ENCODE measurements at regions not wholly inside any gene's neighbourhood (a gene's known extent, or its start where the extent isn't known, plus 50 kb on each side); places are given as distances from the start of the nearest gene placed in this dataset.

- TF ChIP-seq, protein P1, sequence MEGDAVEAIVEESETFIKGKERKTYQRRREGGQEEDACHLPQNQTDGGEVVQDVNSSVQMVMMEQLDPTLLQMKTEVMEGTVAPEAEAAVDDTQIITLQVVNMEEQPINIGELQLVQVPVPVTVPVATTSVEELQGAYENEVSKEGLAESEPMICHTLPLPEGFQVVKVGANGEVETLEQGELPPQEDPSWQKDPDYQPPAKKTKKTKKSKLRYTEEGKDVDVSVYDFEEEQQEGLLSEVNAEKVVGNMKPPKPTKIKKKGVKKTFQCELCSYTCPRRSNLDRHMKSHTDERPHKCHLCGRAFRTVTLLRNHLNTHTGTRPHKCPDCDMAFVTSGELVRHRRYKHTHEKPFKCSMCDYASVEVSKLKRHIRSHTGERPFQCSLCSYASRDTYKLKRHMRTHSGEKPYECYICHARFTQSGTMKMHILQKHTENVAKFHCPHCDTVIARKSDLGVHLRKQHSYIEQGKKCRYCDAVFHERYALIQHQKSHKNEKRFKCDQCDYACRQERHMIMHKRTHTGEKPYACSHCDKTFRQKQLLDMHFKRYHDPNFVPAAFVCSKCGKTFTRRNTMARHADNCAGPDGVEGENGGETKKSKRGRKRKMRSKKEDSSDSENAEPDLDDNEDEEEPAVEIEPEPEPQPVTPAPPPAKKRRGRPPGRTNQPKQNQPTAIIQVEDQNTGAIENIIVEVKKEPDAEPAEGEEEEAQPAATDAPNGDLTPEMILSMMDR (IDR thresholded peaks at IDR 0.05; ENCODE audit: insufficient read depth, low read depth, low read length): no peak
- no peak for DNase-seq (ENCODE audit: low read depth)
- no peak overlapping the region for H3K4me3 ChIP-seq (ENCODE audit: low read depth, low read length)
Observed at GRCh38 chr14:95466506-95466905, 49.9 kb downstream of the SYNE3 start.

- TF ChIP-seq, protein P1 (IDR thresholded peaks at IDR 0.05; ENCODE audit: insufficient read depth, low read depth, low read length): no peak
- H3K4me3 ChIP-seq (ENCODE audit: low read depth, low read length): no peak overlapping the region
- no peak for DNase-seq (ENCODE audit: low read depth)
Observed at GRCh38 chr14:95465936-95466335, 50.5 kb downstream of the SYNE3 start.

- no peak for DNase-seq (ENCODE audit: low read depth)
- TF ChIP-seq, protein P1 (IDR thresholded peaks at IDR 0.05; ENCODE audit: insufficient read depth, low read depth, low read length): no peak
- H3K4me3 ChIP-seq (ENCODE audit: low read depth, low read length): no peak overlapping the region
Observed at GRCh38 chr14:95465358-95465757, 51.1 kb downstream of the SYNE3 start.

- no peak for DNase-seq (ENCODE audit: low read depth)
- H3K4me3 ChIP-seq (ENCODE audit: low read depth, low read length): no peak overlapping the region
- TF ChIP-seq, protein P1 (IDR thresholded peaks at IDR 0.05; ENCODE audit: insufficient read depth, low read depth, low read length): no peak
Observed at GRCh38 chr14:95464514-95464913, 51.9 kb downstream of the SYNE3 start.

- H3K4me3 ChIP-seq (ENCODE audit: low read depth, low read length): no peak overlapping the region
- no peak for DNase-seq (ENCODE audit: low read depth)
- TF ChIP-seq, protein P1 (IDR thresholded peaks at IDR 0.05; ENCODE audit: insufficient read depth, low read depth, low read length): no peak
Observed at GRCh38 chr14:95464103-95464502, 52.3 kb downstream of the SYNE3 start.

GRCh38 chr14:95463171-95463901, 53.1 kb downstream of the SYNE3 start:
- TF ChIP-seq, protein P1 (IDR thresholded peaks at IDR 0.05; ENCODE audit: insufficient read depth, low read depth, low read length): no peak
- H3K4me3 ChIP-seq (ENCODE audit: low read depth, low read length): no peak overlapping the region
- no peak for DNase-seq (ENCODE audit: low read depth)

GRCh38 chr14:95462491-95462890, 54.0 kb downstream of the SYNE3 start:
- TF ChIP-seq, protein P1 (IDR thresholded peaks at IDR 0.05; ENCODE audit: insufficient read depth, low read depth, low read length): no peak
- H3K4me3 ChIP-seq (ENCODE audit: low read depth, low read length): no peak overlapping the region
- no peak for DNase-seq (ENCODE audit: low read depth)

All from fibroblast of villous mesenchyme (primary cell).